Trophoblast cell (in vitro differentiated cells and primary cell): ENCODE measurements at regions not wholly inside any gene's neighbourhood (a gene's known extent, or its start where the extent isn't known, plus 50 kb on each side); places are given as distances from the start of the nearest gene placed in this dataset.

Experiments used
- DNase-seq, 2 donors: peaks; one replicate each; pipeline ENCODE4 v3.0.0-alpha.2; 2016
- H2AFZ ChIP-seq: 2 replicates; pipeline ENCODE4 v1.6.1; 2013; ENCODE audit warnings: low read length, moderate library complexity, mild to moderate bottlenecking; ENCODE audit not compliant: insufficient read depth, poor library complexity
- H2AK5ac ChIP-seq: 2 replicates; pipeline ENCODE4 v1.6.1; 2013; ENCODE audit warnings: mild to moderate bottlenecking, low read length
- H2BK120ac ChIP-seq: 2 replicates; pipeline ENCODE4 v1.6.1; 2013; ENCODE audit warnings: low read length, mild to moderate bottlenecking, moderate library complexity; ENCODE audit not compliant: insufficient read depth, poor library complexity
- H2BK12ac ChIP-seq: 2 replicates; pipeline ENCODE4 v1.6.1; 2013; ENCODE audit warnings: mild to moderate bottlenecking, low read length, moderate library complexity
- H2BK5ac ChIP-seq: 2 replicates; pipeline ENCODE4 v1.6.1; 2013; ENCODE audit warnings: low read length, low read depth, moderate library complexity, mild to moderate bottlenecking; ENCODE audit not compliant: poor library complexity
- H3K14ac ChIP-seq: 2 replicates; pipeline ENCODE4 v1.6.1; 2013; ENCODE audit warnings: mild to moderate bottlenecking, low read length
- H3K18ac ChIP-seq: 2 replicates; pipeline ENCODE4 v1.6.1; 2013; ENCODE audit warnings: mild to moderate bottlenecking, low read length
- H3K23ac ChIP-seq: 2 replicates; pipeline ENCODE4 v1.6.1; 2013; ENCODE audit warnings: low read length
- H3K27ac ChIP-seq: 2 replicates; pipeline ENCODE4 v1.5.1; 2013; ENCODE audit warnings: low read depth, mild to moderate bottlenecking, inconsistent platforms, low read length, moderate library complexity
- H3K27me3 ChIP-seq: 2 replicates; pipeline ENCODE4 v1.6.1; 2013; ENCODE audit warnings: inconsistent platforms, mild to moderate bottlenecking, low read length, moderate library complexity; ENCODE audit not compliant: insufficient read depth
- H3K36me3 ChIP-seq, 2 experiments: 1 replicate in 1 of 2; 2 replicates in 1 of 2; pipeline ENCODE4 v1.6.1; 2013; ENCODE audit warnings: low read length in 2 of 2, mild to moderate bottlenecking in 2 of 2, moderate library complexity in 1 of 2; ENCODE audit not compliant: insufficient read depth in 2 of 2, control insufficient read depth in 1 of 2
- H3K4ac ChIP-seq: 2 replicates; pipeline ENCODE4 v1.6.1; 2013; ENCODE audit warnings: low read depth, mild to moderate bottlenecking, low read length, moderate library complexity
- H3K4me1 ChIP-seq, 2 experiments: 1 replicate in 1 of 2; 2 replicates in 1 of 2; pipeline ENCODE4 v1.6.1; 2013; ENCODE audit warnings: low read length in 2 of 2, mild to moderate bottlenecking in 2 of 2, moderate library complexity in 1 of 2; ENCODE audit not compliant: insufficient read depth in 2 of 2, control insufficient read depth in 1 of 2
- H3K4me2 ChIP-seq: 2 replicates; pipeline ENCODE4 v1.6.1; 2013; ENCODE audit warnings: inconsistent platforms, mild to moderate bottlenecking, low read length, moderate library complexity
- H3K4me3 ChIP-seq: 2 replicates; pipeline ENCODE4 v1.5.1; 2013; ENCODE audit warnings: mild to moderate bottlenecking, low read depth, low read length, inconsistent platforms
- H3K79me1 ChIP-seq: one replicate; pipeline ENCODE4 v1.6.1; 2013; ENCODE audit warnings: low read length
- H3K79me2 ChIP-seq: 2 replicates; pipeline ENCODE4 v1.6.1; 2013; ENCODE audit warnings: low read length, mild to moderate bottlenecking; ENCODE audit not compliant: control insufficient read depth, insufficient read depth, poor library complexity
- H3K9ac ChIP-seq: 2 replicates; pipeline ENCODE4 v1.6.1; 2013; ENCODE audit warnings: mild to moderate bottlenecking, low read length
- H3K9me3 ChIP-seq: 2 replicates; pipeline ENCODE4 v1.6.1; 2013; ENCODE audit warnings: low read depth, mild to moderate bottlenecking, control low read depth, inconsistent platforms, low read length; ENCODE audit not compliant: insufficient read depth
- H4K12ac ChIP-seq: 2 replicates; pipeline ENCODE4 v1.6.1; 2013; ENCODE audit warnings: low read depth, mild to moderate bottlenecking, low read length, moderate library complexity
- H4K8ac ChIP-seq: 2 replicates; pipeline ENCODE4 v1.6.1; 2013; ENCODE audit warnings: low read depth, mild to moderate bottlenecking, low read length, moderate library complexity
- H4K91ac ChIP-seq: one replicate; pipeline ENCODE4 v1.6.1; 2013; ENCODE audit warnings: low read depth, mild to moderate bottlenecking, low read length, moderate library complexity
- WGBS: extraction: QIAGEN DNeasy Blood & Tissue Kit; methylation state at CpG from one replicate; pipeline ENCODE4 v1.1.7; 2013; ENCODE audit warnings: missing lambda C conversion rate; ENCODE audit not compliant: insufficient read length, insufficient coverage; ENCODE audit errors: extremely low coverage; 5-methylcytosine and 5-hydroxymethylcytosine counted together

DNA sequence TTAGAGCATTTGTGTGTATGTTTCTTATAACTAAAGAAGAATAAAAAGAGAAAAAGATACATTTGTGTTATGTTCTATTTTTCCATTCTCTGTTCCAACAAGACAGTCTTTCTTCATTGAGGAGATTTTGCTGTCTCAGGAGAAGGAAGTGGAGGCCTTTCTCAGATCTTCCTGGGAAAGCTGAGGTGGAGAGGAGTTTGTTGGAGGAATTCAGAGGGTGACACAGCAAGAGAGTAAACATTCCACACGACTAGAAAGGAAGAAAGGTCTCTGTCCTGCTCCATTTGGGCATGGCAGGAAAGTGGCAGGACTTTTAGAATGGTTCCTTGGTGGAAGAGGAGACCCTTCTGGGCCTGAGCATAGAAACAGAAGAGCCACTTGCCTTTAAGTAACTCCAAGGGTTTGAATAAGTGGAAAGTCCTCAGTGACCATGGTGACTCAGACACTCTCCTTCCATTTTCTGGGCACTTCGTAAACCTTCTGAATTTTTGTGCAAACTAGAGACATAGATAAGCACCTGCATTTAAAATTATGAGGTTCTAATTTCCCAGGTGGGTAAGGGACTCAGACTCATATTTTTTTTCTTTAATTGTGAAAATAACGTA is 52.3 kb upstream of the COL5A2 start:
- no peak for DNase-seq
- no peak overlapping the region for H3K27ac ChIP-seq
- no peak overlapping the region for H2BK12ac ChIP-seq
- no peak overlapping the region for H4K91ac ChIP-seq
- no peak overlapping the region for H2AK5ac ChIP-seq
- H3K4me2 ChIP-seq: no peak overlapping the region
- H3K23ac ChIP-seq: no peak overlapping the region
- H3K79me2 ChIP-seq: no peaks in the 10 kb centered on the region
- H3K4ac ChIP-seq: no peak overlapping the region
- no peak overlapping the region for H3K14ac ChIP-seq
- no CpG with 5 or more reads among the region's 3 CpGs for WGBS
- no peak overlapping the region for H2AFZ ChIP-seq
- H3K9me3 ChIP-seq: no peaks in the 10 kb centered on the region
- H3K36me3 ChIP-seq: no peaks in the 10 kb centered on the region
- no peaks in the 10 kb centered on the region for H3K4me1 ChIP-seq
- no peak overlapping the region for H4K12ac ChIP-seq
- H3K79me1 ChIP-seq: no peaks in the 10 kb centered on the region
- no peak overlapping the region for H2BK120ac ChIP-seq
- H3K18ac ChIP-seq: no peak overlapping the region
- H2BK5ac ChIP-seq: no peak overlapping the region
- no peak overlapping the region for H4K8ac ChIP-seq
- H3K27me3 ChIP-seq: no peaks in the 10 kb centered on the region
- no peak overlapping the region for H3K9ac ChIP-seq
- no peak overlapping the region for H3K4me3 ChIP-seq

DNA sequence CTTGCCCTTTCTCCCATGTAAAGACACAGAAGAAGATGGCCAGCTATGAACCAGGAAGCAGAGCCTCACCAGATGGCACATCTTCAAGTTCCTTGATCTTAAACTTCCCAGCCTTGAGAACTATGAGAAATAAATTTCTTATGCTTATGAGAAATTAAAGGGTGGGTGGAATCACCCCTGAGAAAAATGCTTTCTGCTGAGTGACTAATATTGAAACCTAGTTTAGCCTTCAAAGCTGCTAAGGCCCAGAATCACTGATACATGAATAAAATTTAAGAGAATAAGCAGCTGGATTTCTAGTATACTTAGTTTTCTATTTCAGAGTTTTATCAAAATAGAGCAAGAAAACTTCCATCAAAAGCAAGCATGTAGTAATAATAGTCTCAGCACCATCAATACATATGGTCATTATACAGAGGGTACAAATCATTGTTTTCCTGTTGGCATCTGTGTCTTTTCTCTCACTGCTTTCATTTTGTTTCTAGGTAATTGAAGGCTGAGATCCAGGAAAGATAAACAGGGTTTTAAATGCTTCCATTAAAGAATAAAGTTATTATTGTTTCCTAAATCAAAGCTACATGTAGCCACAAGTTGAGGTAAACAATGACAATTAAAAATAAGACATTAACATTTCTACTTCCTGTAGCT is 53.3 kb upstream of the COL5A2 start:
- Histone ChIP-seq H3K79me2 (no peaks in the 10 kb centered on the region), H3K4me3 (no peak overlapping the region), H3K9me3 (no peaks in the 10 kb centered on the region), H2BK12ac (no peak overlapping the region), H4K12ac (no peak overlapping the region), H2AK5ac (no peak overlapping the region), H2BK5ac (no peak overlapping the region), H3K36me3 (no peaks in the 10 kb centered on the region), H3K79me1 (no peaks in the 10 kb centered on the region), H2AFZ (no peak overlapping the region), H2BK120ac (no peak overlapping the region), H3K27me3 (no peaks in the 10 kb centered on the region), H3K23ac (no peak overlapping the region), H3K14ac (no peak overlapping the region), H3K18ac (no peak overlapping the region), H3K4ac (no peak overlapping the region), H3K4me2 (no peak overlapping the region), H4K8ac (no peak overlapping the region), H3K27ac (no peak overlapping the region), H3K4me1 (no peaks in the 10 kb centered on the region), H4K91ac (no peak overlapping the region), H3K9ac (no peak overlapping the region)
- no peak for DNase-seq

DNA sequence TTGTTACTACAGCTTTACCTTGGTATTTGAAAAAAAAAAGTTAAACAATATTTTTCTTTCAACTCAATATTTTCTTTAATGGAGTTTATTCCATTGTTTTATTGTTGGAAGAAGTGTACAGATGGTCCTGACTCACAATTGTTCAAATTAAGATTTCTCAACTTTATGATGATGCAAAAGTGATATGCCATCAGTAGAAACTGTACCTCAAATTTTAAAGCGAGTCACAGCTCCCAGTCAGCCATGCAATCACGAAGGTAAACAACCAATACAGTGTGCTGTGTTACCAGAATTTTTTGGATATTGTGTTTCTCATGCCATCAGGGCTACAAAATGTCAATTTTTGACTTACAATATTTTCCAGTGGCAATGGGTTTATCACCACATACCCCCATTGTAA is 54.0 kb upstream of the COL5A2 start:
- no CpG with 5 or more reads among the region's 2 CpGs for WGBS
- no peak overlapping the region for H3K18ac ChIP-seq

DNA sequence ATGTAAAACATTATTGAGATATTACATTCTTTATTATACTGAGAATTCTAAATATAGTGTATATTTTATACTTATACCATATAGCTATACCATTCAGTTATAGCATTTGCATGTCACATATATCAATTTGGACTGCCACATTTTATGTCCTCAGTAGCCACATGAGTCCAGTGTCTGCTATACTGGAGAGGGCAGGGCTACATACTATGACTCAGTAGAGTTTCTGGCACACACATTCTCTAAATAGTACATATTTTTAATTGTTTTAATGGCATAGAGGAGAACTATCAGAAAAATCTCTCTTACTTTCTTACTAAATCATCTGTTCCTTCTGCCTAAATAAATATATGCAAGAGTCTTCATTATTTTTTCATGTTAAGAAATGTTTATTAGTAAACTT is 55.4 kb upstream of the COL5A2 start:
- no peak overlapping the region for H3K14ac ChIP-seq
- no peak overlapping the region for H3K18ac ChIP-seq
- H2AFZ ChIP-seq: no peak overlapping the region
- no peak overlapping the region for H3K4me2 ChIP-seq
- H3K27ac ChIP-seq: no peak overlapping the region
- H2BK120ac ChIP-seq: no peak overlapping the region
- H4K8ac ChIP-seq: no peak overlapping the region
- H3K23ac ChIP-seq: no peak overlapping the region
- H3K4me1 ChIP-seq: no peaks in the 10 kb centered on the region
- no peak overlapping the region for H2BK12ac ChIP-seq
- no peaks in the 10 kb centered on the region for H3K36me3 ChIP-seq
- peak in 1 of 2 donors; percentile 11 for DNase-seq
- H3K27me3 ChIP-seq: no peaks in the 10 kb centered on the region
- no peaks in the 10 kb centered on the region for H3K9me3 ChIP-seq
- H2BK5ac ChIP-seq: no peak overlapping the region
- H3K79me1 ChIP-seq: no peaks in the 10 kb centered on the region
- no peak overlapping the region for H3K4ac ChIP-seq
- no peak overlapping the region for H2AK5ac ChIP-seq
- no peaks in the 10 kb centered on the region for H3K79me2 ChIP-seq
- no peak overlapping the region for H3K4me3 ChIP-seq
- no peak overlapping the region for H4K12ac ChIP-seq
- H4K91ac ChIP-seq: no peak overlapping the region
- no peak overlapping the region for H3K9ac ChIP-seq

More for the DNA sequence above, 54.0 kb upstream of the COL5A2 start:
- H2BK120ac ChIP-seq: no peak overlapping the region
- H2AFZ ChIP-seq: no peak overlapping the region
- no peaks in the 10 kb centered on the region for H3K79me2 ChIP-seq
- DNase-seq: no peak
- H3K4me1 ChIP-seq: no peaks in the 10 kb centered on the region
- no peak overlapping the region for H3K27ac ChIP-seq
- no peak overlapping the region for H3K4me2 ChIP-seq
- H2AK5ac ChIP-seq: no peak overlapping the region
- H2BK12ac ChIP-seq: no peak overlapping the region
- H4K91ac ChIP-seq: no peak overlapping the region
- H2BK5ac ChIP-seq: no peak overlapping the region
- no peak overlapping the region for H3K14ac ChIP-seq
- no peak overlapping the region for H3K23ac ChIP-seq
- H3K36me3 ChIP-seq: no peaks in the 10 kb centered on the region
- H4K8ac ChIP-seq: no peak overlapping the region
- no peak overlapping the region for H4K12ac ChIP-seq
- no peak overlapping the region for H3K4ac ChIP-seq
- H3K4me3 ChIP-seq: no peak overlapping the region
- H3K27me3 ChIP-seq: no peaks in the 10 kb centered on the region
- H3K9ac ChIP-seq: no peak overlapping the region
- H3K79me1 ChIP-seq: no peaks in the 10 kb centered on the region
- no peaks in the 10 kb centered on the region for H3K9me3 ChIP-seq
